D721Med (cell line): ENCODE measurements at regions not wholly inside any gene's neighbourhood (a gene's known extent, or its start where the extent isn't known, plus 50 kb on each side); places are given as distances from the start of the nearest gene placed in this dataset.
A peak's percentile ranks its signal among the peaks of the same experiment; 100 is the strongest.

Experiments
- DNase-seq: peaks from one replicate; pipeline ENCODE4 v3.0.0; 2011; ENCODE audit warnings: low spot score; ENCODE audit not compliant: insufficient read length
- FAIRE-seq: peaks from 2 replicates; lab custom pipeline; 2011; peaks lifted over from hg19 to GRCh38; lab: Jason Lieb, UNC
- CTCF ChIP-seq: IDR thresholded peaks from 2 replicates; pipeline ENCODE4 v1.5.1; 2012; ENCODE audit warnings: mild to moderate bottlenecking, control low read depth; ENCODE audit not compliant: insufficient read depth; ENCODE audit errors: missing control alignments

GRCh38 chr19:29384656-29385055 lies 141.1 kb upstream of the VSTM2B start:
- DNase-seq: no peak
- no peak for FAIRE-seq
- TF ChIP-seq CTCF: no peak

- FAIRE-seq (no peak), DNase-seq (no peak)
- no peak for TF ChIP-seq CTCF
These were observed 140.5 kb upstream of the VSTM2B start for GRCh38 chr19:29385191-29385795.

- no peak for TF ChIP-seq CTCF
- DNase-seq: no peak
- no peak for FAIRE-seq
These were observed 138.8 kb upstream of the VSTM2B start for GRCh38 chr19:29386970-29387369.

DNA sequence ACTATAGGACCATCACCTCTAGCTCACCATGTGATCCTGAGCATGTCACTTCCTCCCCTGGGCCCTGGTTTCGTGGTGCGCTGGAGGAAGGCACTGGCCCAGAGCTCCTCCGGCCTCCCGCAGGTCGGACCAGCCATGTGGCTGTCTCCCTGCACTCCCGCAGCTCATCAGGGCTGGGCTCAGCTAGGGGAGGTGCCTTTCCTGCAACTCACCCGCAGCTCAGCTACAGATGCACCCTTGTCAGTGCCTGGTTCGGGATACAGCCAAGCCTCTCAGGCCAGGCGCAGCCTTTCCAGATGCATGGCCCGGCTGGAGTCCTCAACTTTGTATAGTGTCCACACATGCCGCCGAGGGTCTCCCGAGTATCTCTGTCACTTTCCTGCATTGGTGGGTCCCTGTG lies 138.2 kb upstream of the VSTM2B start:
- TF ChIP-seq CTCF: no peak
- no peak for DNase-seq
- no peak for FAIRE-seq

- FAIRE-seq (no peak), DNase-seq (no peak)
- TF ChIP-seq CTCF: no peak
These were observed 136.3 kb upstream of the VSTM2B start for GRCh38 chr19:29389495-29389894.

GRCh38 chr19:29390742-29391141 lies 135.1 kb upstream of the VSTM2B start:
- no peak for DNase-seq
- no peak for FAIRE-seq
- no peak for TF ChIP-seq CTCF

GRCh38 chr19:29393915-29394460 lies 131.8 kb upstream of the VSTM2B start:
- peak; percentile 1 for TF ChIP-seq CTCF

More at GRCh38 chr19:29393915-29394460, 131.8 kb upstream of the VSTM2B start:
- no peak for DNase-seq
- FAIRE-seq: no peak
